ENCODE measurements at regions not wholly inside any gene's neighbourhood (a gene's known extent, or its start where the extent isn't known, plus 50 kb on each side); places are given as distances from the start of the nearest gene placed in this dataset.

- DNase-seq = peak; percentile 9
- no peaks in the 10 kb centered on the region for H3K4me1 ChIP-seq (ENCODE audit: control insufficient read depth, insufficient read depth, low read depth, low read length)
- no peak overlapping the region for H4K91ac ChIP-seq (ENCODE audit: low read length)
- H3K23ac ChIP-seq (ENCODE audit: low read length in 2 of 2) = no peak overlapping the region
- H3K4me2 ChIP-seq (ENCODE audit: low read length, poor library complexity, severe bottlenecking) = no peak overlapping the region
- no peak overlapping the region for H2AFZ ChIP-seq (ENCODE audit: low read depth, low read length)
- H3K14ac ChIP-seq (ENCODE audit: low read length in 2 of 2) = no peak overlapping the region
- no peaks in the 10 kb centered on the region for H3K36me3 ChIP-seq (ENCODE audit: control insufficient read depth in 1 of 2, insufficient read depth in 2 of 2, low read depth in 1 of 2, low read length in 2 of 2)
- no peak overlapping the region for H3K4ac ChIP-seq (ENCODE audit: low read depth in 1 of 2, low read length in 2 of 2)
- no peak overlapping the region for H2AK5ac ChIP-seq (ENCODE audit: low read length, severe bottlenecking)
- no peak overlapping the region for H3K27ac ChIP-seq (ENCODE audit: low read length, poor library complexity, severe bottlenecking)
- no peak overlapping the region for H3K18ac ChIP-seq (ENCODE audit: low read depth in 1 of 2, low read length in 2 of 2)
- H2BK12ac ChIP-seq (ENCODE audit: low read length in 2 of 2) = peak overlapping the region in 1 of 2 experiments; percentile 14
- no peaks in the 10 kb centered on the region for H3K27me3 ChIP-seq (ENCODE audit: control insufficient read depth in 1 of 2, insufficient read depth in 1 of 2, low read length in 2 of 2)
- H3K9me3 ChIP-seq (ENCODE audit: control insufficient read depth, low read length) = no peaks in the 10 kb centered on the region
- no peak overlapping the region for H4K8ac ChIP-seq (ENCODE audit: low read length)
- WGBS = 75% methylated on average over 1 of the region's 1 CpG
- H3K79me1 ChIP-seq (replicated peaks; ENCODE audit: low read length, poor library complexity, severe bottlenecking) = no peaks in the 10 kb centered on the region
- H2BK15ac ChIP-seq (ENCODE audit: low read depth, poor library complexity, severe bottlenecking) = no peak overlapping the region
- no peak overlapping the region for H3K9ac ChIP-seq (ENCODE audit: low read length)
- no peak overlapping the region for H3K4me3 ChIP-seq (ENCODE audit: insufficient read depth in 1 of 2, low read depth in 1 of 2, low read length in 2 of 2)
- H2BK5ac ChIP-seq (ENCODE audit: low read depth, low read length, poor library complexity, severe bottlenecking) = no peak overlapping the region
- H2BK120ac ChIP-seq (ENCODE audit: low read depth, low read length) = no peak overlapping the region
Measured at GRCh38 chr1:81738875-81739274, 61.9 kb upstream of the ADGRL2 start.

- H2AK5ac ChIP-seq (ENCODE audit: low read length, severe bottlenecking) = no peak overlapping the region
- H3K4me2 ChIP-seq (ENCODE audit: low read length, poor library complexity, severe bottlenecking) = no peak overlapping the region
- H3K9ac ChIP-seq (ENCODE audit: low read length) = no peak overlapping the region
- H3K18ac ChIP-seq (ENCODE audit: low read depth in 1 of 2, low read length in 2 of 2) = no peak overlapping the region
- no peaks in the 10 kb centered on the region for H3K27me3 ChIP-seq (ENCODE audit: control insufficient read depth in 1 of 2, insufficient read depth in 1 of 2, low read length in 2 of 2)
- no peak overlapping the region for H4K91ac ChIP-seq (ENCODE audit: low read length)
- 75% methylated on average over 1 of the region's 2 CpGs for WGBS
- no peak overlapping the region for H2BK5ac ChIP-seq (ENCODE audit: low read depth, low read length, poor library complexity, severe bottlenecking)
- H2AFZ ChIP-seq (ENCODE audit: low read depth, low read length) = no peak overlapping the region
- H3K36me3 ChIP-seq (ENCODE audit: control insufficient read depth in 1 of 2, insufficient read depth in 2 of 2, low read depth in 1 of 2, low read length in 2 of 2) = no peaks in the 10 kb centered on the region
- no peak overlapping the region for H3K27ac ChIP-seq (ENCODE audit: low read length, poor library complexity, severe bottlenecking)
- no peaks in the 10 kb centered on the region for H3K79me1 ChIP-seq (replicated peaks; ENCODE audit: low read length, poor library complexity, severe bottlenecking)
- H2BK120ac ChIP-seq (ENCODE audit: low read depth, low read length) = no peak overlapping the region
- no peaks in the 10 kb centered on the region for H3K9me3 ChIP-seq (ENCODE audit: control insufficient read depth, low read length)
- H3K14ac ChIP-seq (ENCODE audit: low read length in 2 of 2) = no peak overlapping the region
- no peak overlapping the region for H3K4me3 ChIP-seq (ENCODE audit: insufficient read depth in 1 of 2, low read depth in 1 of 2, low read length in 2 of 2)
- no peak overlapping the region for H3K4ac ChIP-seq (ENCODE audit: low read depth in 1 of 2, low read length in 2 of 2)
- H4K8ac ChIP-seq (ENCODE audit: low read length) = no peak overlapping the region
- H3K4me1 ChIP-seq (ENCODE audit: control insufficient read depth, insufficient read depth, low read depth, low read length) = no peaks in the 10 kb centered on the region
- no peak for DNase-seq
- no peak overlapping the region for H2BK15ac ChIP-seq (ENCODE audit: low read depth, poor library complexity, severe bottlenecking)
- H3K23ac ChIP-seq (ENCODE audit: low read length in 2 of 2) = no peak overlapping the region
- H2BK12ac ChIP-seq (ENCODE audit: low read length in 2 of 2) = no peak overlapping the region
Measured at GRCh38 chr1:81733480-81733879, 67.3 kb upstream of the ADGRL2 start.

DNA sequence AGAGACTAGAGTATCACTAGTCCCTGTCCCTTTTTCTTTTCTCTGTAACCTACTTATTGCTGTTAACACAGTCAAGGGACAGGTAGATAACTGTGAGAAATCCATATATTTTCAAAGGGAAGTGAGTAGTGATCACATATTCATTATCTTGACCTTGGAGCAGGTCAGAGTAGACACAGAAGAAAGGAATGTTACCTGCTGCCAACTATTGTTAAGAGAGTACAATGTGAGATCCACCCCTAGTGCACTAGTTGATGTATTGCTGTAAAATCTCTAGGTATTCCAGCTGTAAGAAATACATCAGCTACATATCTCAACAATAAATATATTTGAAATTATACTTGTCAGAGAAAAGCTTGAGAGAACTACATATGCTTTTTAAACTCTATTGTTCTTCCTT, 68.7 kb upstream of the ADGRL2 start:
- Histone ChIP-seq H3K9me3 (ENCODE audit: control insufficient read depth, low read length) (no peaks in the 10 kb centered on the region), H2BK12ac (ENCODE audit: low read length in 2 of 2) (no peak overlapping the region), H3K4ac (ENCODE audit: low read depth in 1 of 2, low read length in 2 of 2) (no peak overlapping the region), H2AK5ac (ENCODE audit: low read length, severe bottlenecking) (no peak overlapping the region), H3K4me1 (ENCODE audit: control insufficient read depth, insufficient read depth, low read depth, low read length) (no peaks in the 10 kb centered on the region), H4K8ac (ENCODE audit: low read length) (no peak overlapping the region), H3K4me2 (ENCODE audit: low read length, poor library complexity, severe bottlenecking) (no peak overlapping the region), H3K18ac (ENCODE audit: low read depth in 1 of 2, low read length in 2 of 2) (no peak overlapping the region), H3K4me3 (ENCODE audit: insufficient read depth in 1 of 2, low read depth in 1 of 2, low read length in 2 of 2) (no peak overlapping the region), H3K36me3 (ENCODE audit: control insufficient read depth in 1 of 2, insufficient read depth in 2 of 2, low read depth in 1 of 2, low read length in 2 of 2) (no peaks in the 10 kb centered on the region), H2BK5ac (ENCODE audit: low read depth, low read length, poor library complexity, severe bottlenecking) (no peak overlapping the region), H3K27me3 (ENCODE audit: control insufficient read depth in 1 of 2, insufficient read depth in 1 of 2, low read length in 2 of 2) (no peaks in the 10 kb centered on the region), H3K23ac (ENCODE audit: low read length in 2 of 2) (no peak overlapping the region), H3K79me1 (replicated peaks; ENCODE audit: low read length, poor library complexity, severe bottlenecking) (no peaks in the 10 kb centered on the region), H2AFZ (ENCODE audit: low read depth, low read length) (no peak overlapping the region), H3K9ac (ENCODE audit: low read length) (no peak overlapping the region), H3K27ac (ENCODE audit: low read length, poor library complexity, severe bottlenecking) (no peak overlapping the region), H4K91ac (ENCODE audit: low read length) (no peak overlapping the region), H3K14ac (ENCODE audit: low read length in 2 of 2) (no peak overlapping the region), H2BK120ac (ENCODE audit: low read depth, low read length) (no peak overlapping the region), H2BK15ac (ENCODE audit: low read depth, poor library complexity, severe bottlenecking) (no peak overlapping the region)
- DNase-seq = no peak

DNA sequence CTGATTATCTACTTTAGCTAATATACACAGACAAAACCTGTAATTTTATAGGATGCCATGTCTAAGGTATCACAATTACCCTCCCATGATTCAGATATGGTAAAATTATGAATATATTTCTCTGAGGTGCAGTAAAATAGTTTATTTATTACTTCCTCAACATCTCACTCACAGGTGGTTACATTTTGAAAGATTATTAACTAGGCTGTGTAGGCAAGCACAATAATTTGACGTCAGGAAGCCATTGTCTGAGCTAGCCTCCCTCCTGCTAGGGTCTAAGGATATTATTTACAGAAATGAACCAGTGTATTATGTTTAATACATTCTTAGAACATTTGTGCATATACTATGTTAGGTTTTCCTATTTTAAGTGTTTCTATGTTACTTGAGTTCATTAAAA, 69.9 kb upstream of the ADGRL2 start:
- no peak overlapping the region for H3K9ac ChIP-seq (ENCODE audit: low read length)
- no peaks in the 10 kb centered on the region for H3K4me1 ChIP-seq (ENCODE audit: control insufficient read depth, insufficient read depth, low read depth, low read length)
- H3K27me3 ChIP-seq (ENCODE audit: control insufficient read depth in 1 of 2, insufficient read depth in 1 of 2, low read length in 2 of 2) = no peaks in the 10 kb centered on the region
- H3K4me3 ChIP-seq (ENCODE audit: insufficient read depth in 1 of 2, low read depth in 1 of 2, low read length in 2 of 2) = no peak overlapping the region
- H3K4ac ChIP-seq (ENCODE audit: low read depth in 1 of 2, low read length in 2 of 2) = no peak overlapping the region
- no peak overlapping the region for H2AFZ ChIP-seq (ENCODE audit: low read depth, low read length)
- no peak overlapping the region for H3K4me2 ChIP-seq (ENCODE audit: low read length, poor library complexity, severe bottlenecking)
- H3K14ac ChIP-seq (ENCODE audit: low read length in 2 of 2) = no peak overlapping the region
- H3K79me1 ChIP-seq (replicated peaks; ENCODE audit: low read length, poor library complexity, severe bottlenecking) = no peaks in the 10 kb centered on the region
- H3K27ac ChIP-seq (ENCODE audit: low read length, poor library complexity, severe bottlenecking) = no peak overlapping the region
- no peak overlapping the region for H3K23ac ChIP-seq (ENCODE audit: low read length in 2 of 2)
- no peak overlapping the region for H3K18ac ChIP-seq (ENCODE audit: low read depth in 1 of 2, low read length in 2 of 2)
- no CpG with 5 or more reads among the region's 1 CpG for WGBS
- H4K91ac ChIP-seq (ENCODE audit: low read length) = no peak overlapping the region
- H2BK15ac ChIP-seq (ENCODE audit: low read depth, poor library complexity, severe bottlenecking) = no peak overlapping the region
- H2AK5ac ChIP-seq (ENCODE audit: low read length, severe bottlenecking) = no peak overlapping the region
- H2BK12ac ChIP-seq (ENCODE audit: low read length in 2 of 2) = no peak overlapping the region
- no peak overlapping the region for H2BK120ac ChIP-seq (ENCODE audit: low read depth, low read length)
- no peak overlapping the region for H4K8ac ChIP-seq (ENCODE audit: low read length)
- H3K36me3 ChIP-seq (ENCODE audit: control insufficient read depth in 1 of 2, insufficient read depth in 2 of 2, low read depth in 1 of 2, low read length in 2 of 2) = no peaks in the 10 kb centered on the region
- DNase-seq = no peak
- H3K9me3 ChIP-seq (ENCODE audit: control insufficient read depth, low read length) = no peaks in the 10 kb centered on the region
- no peak overlapping the region for H2BK5ac ChIP-seq (ENCODE audit: low read depth, low read length, poor library complexity, severe bottlenecking)

Measured in mesenchymal stem cell (in vitro differentiated cells and primary cell).